OCI-LY3 (cell line): ENCODE measurements at regions not wholly inside any gene's neighbourhood (a gene's known extent, or its start where the extent isn't known, plus 50 kb on each side); places are given as distances from the start of the nearest gene placed in this dataset.
"Not testable (repeated sequence)": the region's sequence is repeated elsewhere in the genome, so short reads cannot be mapped to it uniquely, and the experiment has no call there.

ENCODE experiments used
- H2AFZ ChIP-seq: fragments of 200-600, 300-600 bp; shearing (Covaris generic); 2 replicates; pipeline ENCODE4 v1.6.0; 2014; ENCODE audit warnings: antibody characterized with exemption, low read depth, low read length
- H3K27ac ChIP-seq: fragments of 200-600, 300-600 bp; sonication (generic); 2 replicates; pipeline ENCODE4 v1.5.1; 2014; ENCODE audit warnings: mild to moderate bottlenecking, low read length, moderate library complexity, mixed read lengths
- H3K27me3 ChIP-seq: fragments of 200-600, 300-600 bp; sonication (generic); 2 replicates; pipeline ENCODE4 v1.6.1; 2014; ENCODE audit warnings: low read depth, low read length, mixed read lengths
- H3K36me3 ChIP-seq: fragments of 200-600, 300-600 bp; sonication (generic); replicated peaks from 2 replicates; pipeline ENCODE3; 2014; ENCODE audit warnings: low read depth, low read length, mixed read lengths
- H3K4me1 ChIP-seq: fragments of 300-600, 200-600 bp; sonication (generic); 2 replicates; pipeline ENCODE4 v1.6.1; 2014; ENCODE audit warnings: low read length, mixed read lengths
- H3K4me2 ChIP-seq: fragments of 200-600, 300-600 bp; sonication (generic); 2 replicates; pipeline ENCODE4 v1.6.1; 2014; ENCODE audit warnings: low read length, mixed read lengths
- H3K4me3 ChIP-seq: fragments of 300-600, 200-600 bp; sonication (generic); 2 replicates; pipeline ENCODE4 v1.5.1; 2014; ENCODE audit warnings: antibody characterized with exemption, mild to moderate bottlenecking, low read length, moderate library complexity
- H3K79me2 ChIP-seq: fragments of 300-600, 200-600 bp; shearing (Covaris generic); 2 replicates; pipeline ENCODE4 v1.6.1; 2014; ENCODE audit warnings: mild to moderate bottlenecking, low read length, mixed read lengths
- H3K9ac ChIP-seq: fragments of 300-600, 200-600 bp; shearing (Covaris generic); 2 replicates; pipeline ENCODE4 v1.6.0; 2014; ENCODE audit warnings: mild to moderate bottlenecking, low read length, moderate library complexity
- H3K9me3 ChIP-seq: fragments of 200-600, 300-600 bp; shearing (Covaris generic); 2 replicates; pipeline ENCODE4 v1.6.1; 2014; ENCODE audit warnings: low read length, mixed read lengths; ENCODE audit not compliant: insufficient read depth
- H4K20me1 ChIP-seq: fragments of 200-600, 300-600 bp; sonication (generic); 2 replicates; pipeline ENCODE4 v1.6.1; 2016; ENCODE audit warnings: low read length, mixed read lengths; ENCODE audit not compliant: insufficient read depth
- EZH2phosphoT487 ChIP-seq: fragments of 200-600 bp; shearing (Covaris generic); IDR thresholded peaks from 2 replicates; pipeline ENCODE4 v1.6.1; 2018; ENCODE audit warnings: antibody characterized with exemption, mixed run types, low read depth
- TF ChIP-seq, protein P1 (sequence below): fragments of 200-600, 300-600 bp; sonication (generic); IDR thresholded peaks from 2 replicates; pipeline ENCODE4 v1.5.1; 2014; ENCODE audit warnings: antibody characterized with exemption, low read length, low read depth

DNA sequence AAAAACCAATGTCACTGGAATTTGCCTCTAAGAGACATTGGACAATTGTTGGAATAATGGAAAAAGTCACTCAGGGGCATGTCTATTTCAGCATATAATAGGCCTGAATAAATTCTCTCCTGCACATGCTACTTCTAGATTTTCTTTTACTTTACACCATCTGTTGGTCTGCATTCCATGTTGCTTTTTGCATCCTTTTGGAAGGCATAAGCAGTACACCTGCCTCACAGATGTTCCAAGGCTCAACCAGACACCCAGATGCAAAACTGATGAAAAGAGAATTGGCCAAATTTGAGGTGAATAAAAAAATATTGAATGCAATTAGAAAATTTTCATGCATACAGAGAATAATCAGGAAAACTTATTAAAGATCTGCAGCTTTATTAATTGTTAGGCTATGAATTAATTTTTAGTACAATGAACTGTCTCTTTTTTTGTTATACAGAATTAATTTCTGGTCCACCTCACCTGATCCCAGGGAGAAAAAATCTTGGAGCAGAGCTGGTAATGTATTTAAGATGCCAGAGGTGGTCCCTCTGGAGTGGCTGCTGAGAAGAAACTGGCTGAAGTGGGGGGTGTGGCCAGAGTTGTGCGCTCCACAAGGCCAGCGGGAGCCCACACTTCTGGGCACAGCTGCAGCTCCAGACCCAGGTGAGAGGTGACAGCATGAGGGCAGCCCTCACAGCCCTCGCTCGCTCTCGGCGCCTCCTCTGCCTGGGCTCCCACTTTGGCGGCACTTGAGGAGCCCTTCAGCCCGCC is 778.6 kb downstream of the CDH11 start:
- Histone ChIP-seq H3K79me2 (no peaks in the 10 kb centered on the region), H3K27me3 (no peaks in the 10 kb centered on the region), H4K20me1 (no peaks in the 10 kb centered on the region), H3K4me3 (no peak overlapping the region), H3K9me3 (no peaks in the 10 kb centered on the region), H3K27ac (no peak overlapping the region), H3K9ac (no peak overlapping the region), H3K4me1 (no peaks in the 10 kb centered on the region), H3K4me2 (no peak overlapping the region), H3K36me3 (no peaks in the 10 kb centered on the region), H2AFZ (no peak overlapping the region)
- TF ChIP-seq, protein P1, sequence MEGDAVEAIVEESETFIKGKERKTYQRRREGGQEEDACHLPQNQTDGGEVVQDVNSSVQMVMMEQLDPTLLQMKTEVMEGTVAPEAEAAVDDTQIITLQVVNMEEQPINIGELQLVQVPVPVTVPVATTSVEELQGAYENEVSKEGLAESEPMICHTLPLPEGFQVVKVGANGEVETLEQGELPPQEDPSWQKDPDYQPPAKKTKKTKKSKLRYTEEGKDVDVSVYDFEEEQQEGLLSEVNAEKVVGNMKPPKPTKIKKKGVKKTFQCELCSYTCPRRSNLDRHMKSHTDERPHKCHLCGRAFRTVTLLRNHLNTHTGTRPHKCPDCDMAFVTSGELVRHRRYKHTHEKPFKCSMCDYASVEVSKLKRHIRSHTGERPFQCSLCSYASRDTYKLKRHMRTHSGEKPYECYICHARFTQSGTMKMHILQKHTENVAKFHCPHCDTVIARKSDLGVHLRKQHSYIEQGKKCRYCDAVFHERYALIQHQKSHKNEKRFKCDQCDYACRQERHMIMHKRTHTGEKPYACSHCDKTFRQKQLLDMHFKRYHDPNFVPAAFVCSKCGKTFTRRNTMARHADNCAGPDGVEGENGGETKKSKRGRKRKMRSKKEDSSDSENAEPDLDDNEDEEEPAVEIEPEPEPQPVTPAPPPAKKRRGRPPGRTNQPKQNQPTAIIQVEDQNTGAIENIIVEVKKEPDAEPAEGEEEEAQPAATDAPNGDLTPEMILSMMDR = no peak
- TF ChIP-seq EZH2phosphoT487 = no peak

DNA sequence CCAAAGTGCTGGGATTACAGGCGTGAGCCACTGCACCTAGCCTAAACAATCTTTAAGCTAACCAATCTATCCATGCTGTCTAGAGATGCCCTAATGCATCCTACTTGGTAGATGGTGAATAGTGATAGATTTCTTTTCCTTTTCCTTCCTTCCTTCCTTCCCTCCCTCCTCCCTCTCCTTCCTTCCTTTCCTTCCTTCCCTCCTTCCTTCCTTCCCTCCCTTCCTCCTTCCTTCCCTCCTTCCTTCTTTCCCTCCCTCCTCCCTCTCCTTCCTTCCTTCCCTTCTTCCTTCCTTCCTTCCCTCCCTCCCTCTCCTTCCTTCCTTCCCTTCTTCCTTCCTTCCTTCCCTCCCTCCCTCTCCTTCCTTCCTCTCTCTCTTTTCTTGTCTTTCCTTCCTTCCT is 780.5 kb downstream of the CDH11 start:
- H3K36me3 ChIP-seq, H3K4me2 ChIP-seq, H4K20me1 ChIP-seq, H3K9me3 ChIP-seq, H3K9ac ChIP-seq, H3K79me2 ChIP-seq, H3K27ac ChIP-seq, H3K4me3 ChIP-seq, H3K4me1 ChIP-seq, H3K27me3 ChIP-seq, H2AFZ ChIP-seq: not testable (repeated sequence)

DNA sequence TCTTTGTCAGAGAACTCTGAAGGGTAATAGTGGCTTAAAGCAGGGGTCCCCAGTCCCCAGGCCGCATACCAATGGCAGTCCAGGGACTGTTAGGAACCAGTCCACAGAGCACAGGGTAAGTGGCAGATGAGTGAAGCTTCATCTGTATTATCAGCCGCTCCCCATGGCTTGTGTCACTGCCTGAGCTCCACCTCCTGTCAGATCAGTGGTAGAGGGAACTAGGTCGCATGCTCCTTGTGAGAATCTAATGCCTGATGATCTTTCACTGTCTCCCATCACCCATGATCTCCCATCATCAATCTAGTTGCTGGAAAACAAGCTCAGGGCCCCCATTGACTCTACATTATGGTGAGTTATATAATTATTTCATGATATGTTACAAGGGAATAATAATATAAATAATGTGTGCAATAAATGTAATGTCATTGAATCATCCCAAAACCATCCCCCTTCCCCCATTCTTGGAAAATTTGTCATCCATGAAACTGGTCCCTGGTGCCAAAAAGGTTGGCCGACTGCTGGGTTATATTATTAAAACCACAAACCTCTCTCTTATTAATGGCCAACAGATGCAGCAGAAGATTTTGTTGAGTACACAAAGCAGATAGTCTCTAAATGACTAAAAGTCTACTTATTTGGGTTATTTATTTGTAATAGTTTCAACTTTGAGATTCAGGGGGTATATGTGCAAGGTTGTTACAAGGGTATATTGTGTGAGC is 782.7 kb downstream of the CDH11 start:
- Histone ChIP-seq H4K20me1 (no peaks in the 10 kb centered on the region), H3K27me3 (no peaks in the 10 kb centered on the region), H3K4me2 (no peak overlapping the region), H3K9me3 (no peaks in the 10 kb centered on the region), H2AFZ (no peak overlapping the region), H3K36me3 (no peaks in the 10 kb centered on the region), H3K9ac (no peak overlapping the region), H3K4me1 (no peaks in the 10 kb centered on the region), H3K79me2 (no peaks in the 10 kb centered on the region), H3K4me3 (no peak overlapping the region), H3K27ac (no peak overlapping the region)
- TF ChIP-seq, protein P1 = no peak
- TF ChIP-seq EZH2phosphoT487 = no peak

DNA sequence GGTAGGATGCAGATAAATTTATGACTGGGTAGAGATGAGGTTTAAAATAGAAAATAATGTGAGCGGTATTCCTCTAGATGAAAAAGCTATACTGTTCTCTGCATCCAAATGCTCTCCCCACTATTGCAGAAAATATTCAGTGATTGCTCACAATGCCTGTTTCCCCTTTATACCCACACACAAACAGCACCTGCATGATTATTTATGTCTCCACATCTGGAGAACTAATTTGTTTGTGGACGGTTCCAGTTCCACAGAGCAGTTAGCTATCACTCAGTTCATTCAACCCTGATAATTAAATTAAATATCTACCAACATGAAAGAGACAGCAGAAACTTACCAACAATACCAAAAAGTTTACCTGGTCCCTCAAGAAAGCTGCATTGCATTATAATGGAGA is 800.0 kb downstream of the CDH11 start:
- Histone ChIP-seq H3K27me3 (no peaks in the 10 kb centered on the region), H3K9me3 (peaks cover 2% of the 10 kb centered on the region; the same call in 1 of the 2 replicates), H3K79me2 (no peaks in the 10 kb centered on the region), H4K20me1 (no peaks in the 10 kb centered on the region), H3K9ac (no peak overlapping the region), H3K36me3 (no peaks in the 10 kb centered on the region), H3K4me1 (no peaks in the 10 kb centered on the region), H3K4me2 (no peak overlapping the region), H3K4me3 (no peak overlapping the region), H2AFZ (no peak overlapping the region), H3K27ac (no peak overlapping the region)
- TF ChIP-seq EZH2phosphoT487 = no peak
- TF ChIP-seq, protein P1 = no peak
